ENCODE measurements at regions not wholly inside any gene's neighbourhood (a gene's known extent, or its start where the extent isn't known, plus 50 kb on each side); places are given as distances from the start of the nearest gene placed in this dataset.

- TF ChIP-seq ZFP3 (CRISPR knock-in tag; IDR thresholded peaks at IDR 0.05) (no peak), CSDC2 (CRISPR knock-in tag; IDR thresholded peaks at IDR 0.05) (no peak), OSR1 (CRISPR knock-in tag; IDR thresholded peaks at IDR 0.05) (no peak), CSRNP3 (CRISPR knock-in tag; IDR thresholded peaks at IDR 0.05) (no peak), SNAI2 (CRISPR knock-in tag; IDR thresholded peaks at IDR 0.05) (no peak), ARNTL (CRISPR knock-in tag; IDR thresholded peaks at IDR 0.05; ENCODE audit: borderline replicate concordance, low read depth) (no peak), ZNF565 (CRISPR knock-in tag; conservative IDR thresholded peaks at IDR 0.05; ENCODE audit: low read depth) (no peak), ISL1 (CRISPR knock-in tag; IDR thresholded peaks at IDR 0.05) (no peak), PPARA (CRISPR knock-in tag; IDR thresholded peaks at IDR 0.05; ENCODE audit: borderline replicate concordance) (no peak), RARB (CRISPR knock-in tag; IDR thresholded peaks at IDR 0.05) (no peak), POU6F1 (CRISPR knock-in tag; IDR thresholded peaks at IDR 0.05; ENCODE audit: borderline replicate concordance, low read depth) (no peak), TCF4 (CRISPR knock-in tag; IDR thresholded peaks at IDR 0.05; ENCODE audit: borderline replicate concordance) (no peak)
Measured at GRCh38 chr21:15624646-15625045, 105.1 kb upstream of the USP25 start.

All from SK-N-SH treated with all-trans-retinoic acid at 6 μM for 48 hours (cell line).